Cerebellar cortex (tissue), 1 donor: ENCODE measurements at regions not wholly inside any gene's neighbourhood (a gene's known extent, or its start where the extent isn't known, plus 50 kb on each side); places are given as distances from the start of the nearest gene placed in this dataset.
"Not testable (repeated sequence)": the region's sequence is repeated elsewhere in the genome, so short reads cannot be mapped to it uniquely, and the experiment has no call there.

Experiments used
- DNase-seq: peaks from one replicate; pipeline ENCODE4 v3.0.0-alpha.2; 2015; ENCODE audit warnings: low spot score

GRCh38 chr3:191076903-191077552, 122.0 kb upstream of the OSTN start:
- no peak for DNase-seq

GRCh38 chr3:191074511-191074910, 124.5 kb upstream of the OSTN start:
- no peak for DNase-seq

GRCh38 chr3:191070762-191071403, 128.2 kb upstream of the OSTN start:
- no peak for DNase-seq

GRCh38 chr3:191070201-191070600, 128.8 kb upstream of the OSTN start:
- DNase-seq, result no peak

DNA sequence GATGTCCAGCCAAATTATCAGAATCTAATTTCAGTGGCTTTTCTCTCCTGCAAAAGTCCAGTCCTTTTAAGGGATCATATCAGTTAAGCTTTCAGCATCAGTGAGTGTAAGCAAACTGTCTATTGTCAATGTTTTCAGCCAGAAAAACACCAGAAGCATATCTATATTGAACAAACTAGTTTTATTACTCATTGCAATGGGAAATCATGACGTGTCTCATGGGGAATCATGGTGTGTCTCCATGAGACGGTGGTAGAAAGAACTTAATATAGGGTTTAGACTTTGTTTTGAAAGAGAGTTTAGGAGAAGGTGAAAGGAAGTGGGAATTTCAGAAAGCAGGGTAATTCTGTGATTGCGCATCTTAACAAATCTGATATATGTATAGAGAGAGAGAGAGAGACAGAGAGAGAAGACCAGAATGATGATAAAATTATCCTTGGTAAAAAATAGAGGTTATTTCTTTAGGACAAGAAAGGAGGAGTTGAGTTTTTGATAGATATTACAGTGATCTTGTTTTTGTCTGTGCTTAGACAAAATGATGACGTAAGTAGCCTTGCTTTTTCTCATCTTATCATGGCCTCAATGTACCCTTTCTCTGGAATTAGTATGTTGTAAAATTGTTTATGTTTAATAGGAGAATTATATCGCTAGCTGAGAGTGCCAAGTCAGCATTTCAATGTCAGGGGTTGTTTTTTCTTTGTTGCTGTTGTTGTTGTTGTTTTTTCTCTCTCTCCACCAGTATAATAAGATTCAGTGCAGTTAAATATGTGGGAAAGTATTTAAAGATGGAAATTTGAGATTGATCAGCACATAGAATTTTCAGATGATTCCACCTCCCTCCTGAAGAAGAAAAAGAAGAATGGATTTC, 129.9 kb upstream of the OSTN start:
- DNase-seq, result no peak

DNA sequence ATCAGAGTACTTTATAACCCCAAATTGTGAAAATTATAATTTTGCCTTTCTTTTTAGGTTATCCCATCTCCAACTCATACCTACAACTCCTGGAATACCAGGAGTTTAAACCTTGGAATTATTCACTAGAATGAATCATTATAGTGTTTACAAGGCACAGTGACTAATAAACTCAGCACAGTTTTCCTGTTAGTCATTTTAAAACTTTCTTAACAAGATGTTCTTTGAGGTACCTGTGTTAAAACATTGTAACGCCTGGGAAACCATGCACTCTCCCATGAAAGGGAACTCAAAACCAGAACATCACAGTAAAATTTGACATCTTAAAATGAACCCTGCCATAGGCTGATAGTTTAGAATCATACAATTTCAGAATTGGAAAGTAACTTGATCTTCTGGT, 132.4 kb upstream of the OSTN start:
- DNase-seq, result no peak

GRCh38 chr3:191065181-191065805, 133.7 kb upstream of the OSTN start:
- DNase-seq, result no peak

DNA sequence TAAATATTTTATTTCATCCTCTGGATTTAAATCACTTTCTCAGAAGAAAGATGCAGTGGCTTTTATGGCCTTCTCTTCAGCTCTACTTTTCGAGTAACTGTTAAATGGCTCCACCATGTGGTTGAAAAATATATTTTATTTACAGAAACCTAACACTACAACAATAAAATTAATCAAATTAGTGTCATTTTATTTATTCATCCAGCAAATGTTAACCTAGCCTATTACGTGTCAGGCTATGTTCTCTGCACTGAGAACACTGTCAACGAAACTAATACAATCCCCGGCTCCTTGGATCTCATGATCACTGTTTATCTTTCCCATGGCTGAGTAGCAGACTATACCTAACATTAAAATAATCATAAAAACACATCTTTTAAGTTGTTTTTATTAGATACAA, 148.0 kb upstream of the OSTN start:
- peak; percentile 40 for DNase-seq

GRCh38 chr3:191047930-191048329, 151.1 kb upstream of the OSTN start:
- no peak for DNase-seq

DNA sequence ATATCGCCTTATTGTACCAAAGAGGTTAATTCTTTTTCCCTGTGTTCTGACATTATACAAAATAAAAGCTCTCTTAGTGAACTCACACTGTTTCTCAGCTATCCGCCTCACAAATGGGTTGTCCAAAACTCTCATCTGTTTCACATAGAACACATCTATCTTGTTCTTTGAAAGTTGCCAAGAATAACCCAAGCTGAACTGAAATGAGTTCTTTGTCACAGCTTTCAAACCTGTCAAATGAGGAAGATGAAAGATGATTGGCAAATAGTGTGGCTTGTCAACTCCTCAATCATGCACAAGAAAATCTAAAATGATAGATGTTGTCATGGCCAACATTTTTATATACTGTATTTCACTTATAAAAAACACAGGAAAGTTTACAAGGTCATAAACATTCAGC, 168.1 kb upstream of the OSTN start:
- no peak for DNase-seq

- no peak for DNase-seq
Measured at GRCh38 chr3:191030491-191030890, 168.0 kb upstream of the GMNC start.

- DNase-seq, result no peak
Measured at GRCh38 chr3:191026746-191027145, 164.3 kb upstream of the GMNC start.

DNA sequence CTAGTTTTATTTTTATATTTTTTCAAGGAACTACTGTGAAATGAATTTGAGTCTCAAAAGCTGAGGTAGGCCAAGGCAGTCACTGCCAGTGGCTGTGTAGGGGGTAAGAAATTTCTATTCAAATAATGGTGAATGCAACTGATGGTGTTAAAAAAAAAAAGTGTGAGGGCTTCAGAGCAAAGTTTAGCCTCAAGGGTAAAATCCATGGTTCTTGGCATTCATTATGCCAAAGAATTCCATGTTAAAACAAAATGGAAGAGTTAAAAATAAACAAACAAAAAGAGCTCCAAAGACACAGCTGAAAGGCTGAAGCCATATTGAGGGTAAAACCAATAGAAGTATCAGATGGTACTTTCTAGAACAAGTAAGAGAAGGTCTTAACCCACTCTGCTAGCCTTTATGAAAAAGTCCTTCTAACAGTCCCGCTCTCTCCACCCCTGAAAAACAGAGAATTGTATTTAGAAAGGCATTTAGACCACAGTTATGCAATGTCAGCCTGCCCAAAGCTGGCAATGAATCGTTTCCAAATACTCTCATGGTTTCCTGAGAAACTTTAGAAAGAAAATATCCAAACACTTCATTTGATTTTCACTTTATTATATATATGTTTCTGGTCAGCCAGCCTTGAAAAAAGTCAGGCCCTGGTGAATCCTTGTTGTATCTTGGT, 158.4 kb upstream of the GMNC start:
- no peak for DNase-seq

GRCh38 chr3:191019855-191020254, 157.4 kb upstream of the GMNC start:
- DNase-seq, result no peak

GRCh38 chr3:191015960-191016359, 153.5 kb upstream of the GMNC start:
- DNase-seq, result not testable (repeated sequence)

GRCh38 chr3:191008074-191008473, 145.6 kb upstream of the GMNC start:
- no peak for DNase-seq

DNA sequence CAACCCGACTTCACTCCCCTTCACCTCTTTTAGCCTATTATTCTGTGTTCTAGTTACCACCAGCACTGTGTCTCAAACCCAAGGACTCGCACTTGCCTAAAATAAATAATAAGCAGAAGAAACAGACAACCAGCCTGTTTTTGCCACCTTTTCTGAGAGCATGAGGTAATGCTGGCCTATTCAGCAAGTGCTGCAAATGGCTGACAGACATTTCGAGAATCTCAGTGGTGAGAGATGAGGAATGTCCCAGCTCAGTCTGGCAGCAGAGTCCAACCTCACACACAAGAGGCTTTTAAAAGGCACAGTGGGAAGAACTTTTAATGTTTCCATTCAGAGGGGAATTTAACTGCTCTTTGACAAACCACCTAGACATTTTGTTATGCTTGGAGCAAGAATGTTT, 143.3 kb upstream of the GMNC start:
- no peak for DNase-seq

- no peak for DNase-seq
Measured at GRCh38 chr3:191003742-191004141, 141.2 kb upstream of the GMNC start.

GRCh38 chr3:190996181-190996775, 133.8 kb upstream of the GMNC start:
- DNase-seq, result no peak

DNA sequence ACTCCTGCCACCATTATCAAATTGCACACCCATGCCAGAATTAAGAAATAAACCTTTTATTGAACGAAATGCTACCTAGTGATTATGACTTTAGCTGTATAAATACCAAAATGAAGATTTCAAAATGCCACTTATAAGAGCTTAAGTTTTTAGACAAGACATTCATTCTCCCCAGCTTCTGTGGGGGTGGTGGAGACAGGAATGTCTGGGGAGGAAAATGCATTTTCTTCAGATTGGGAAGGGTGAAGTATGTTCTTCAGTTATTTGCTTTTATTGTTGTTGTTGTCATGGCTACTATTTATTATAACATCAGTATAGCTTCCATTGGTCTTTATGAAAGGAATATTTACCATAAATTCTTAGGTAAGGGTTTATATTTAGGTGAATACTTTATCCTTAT, 132.7 kb upstream of the GMNC start:
- DNase-seq, result no peak

GRCh38 chr3:190990898-190991297, 128.4 kb upstream of the GMNC start:
- DNase-seq, result no peak

- DNase-seq, result no peak
Measured at GRCh38 chr3:190989218-190989617, 126.7 kb upstream of the GMNC start.
